Smooth muscle cell (in vitro differentiated cells): ENCODE measurements at regions not wholly inside any gene's neighbourhood (a gene's known extent, or its start where the extent isn't known, plus 50 kb on each side); places are given as distances from the start of the nearest gene placed in this dataset.

ENCODE experiments used
- DNase-seq: peaks from one replicate; lab custom pipeline; 2025; ENCODE audit not compliant: unreplicated experiment; lab: John Stamatoyannopoulos, UW
- H2AFZ ChIP-seq: fragments of 200-600 bp; sonication (generic); 2 replicates; pipeline ENCODE4 v1.6.0; 2016; ENCODE audit warnings: antibody characterized with exemption, low read depth, mild to moderate bottlenecking
- H3F3A ChIP-seq: fragments of 200-600 bp; sonication (generic); 2 replicates; pipeline ENCODE4 v1.6.0; 2017; ENCODE audit warnings: antibody characterized with exemption, low read depth
- H3K27ac ChIP-seq: fragments of 200-600 bp; sonication (generic); 2 replicates; pipeline ENCODE4 v1.5.1; 2016; ENCODE audit warnings: low read depth, mild to moderate bottlenecking
- H3K27me3 ChIP-seq: fragments of 200-600 bp; sonication (generic); 2 replicates; pipeline ENCODE4 v1.6.1; 2016; ENCODE audit warnings: low read depth, mild to moderate bottlenecking
- H3K36me3 ChIP-seq: fragments of 200-600 bp; sonication (generic); 2 replicates; pipeline ENCODE4 v1.5.1; 2016; ENCODE audit warnings: low read depth
- H3K4me1 ChIP-seq: fragments of 200-600 bp; sonication (generic); 2 replicates; pipeline ENCODE4 v1.5.1; 2016; ENCODE audit warnings: low read depth
- H3K4me2 ChIP-seq: fragments of 200-600 bp; sonication (generic); 2 replicates; pipeline ENCODE4 v1.6.0; 2016; ENCODE audit warnings: mild to moderate bottlenecking
- H3K4me3 ChIP-seq: fragments of 200-600 bp; sonication (generic); 2 replicates; pipeline ENCODE4 v1.5.1; 2016; ENCODE audit warnings: mild to moderate bottlenecking
- H3K79me2 ChIP-seq: fragments of 200-600 bp; sonication (generic); 2 replicates; pipeline ENCODE4 v1.6.0; 2016; ENCODE audit warnings: low read depth, mild to moderate bottlenecking
- H3K9ac ChIP-seq: fragments of 200-600 bp; sonication (generic); 2 replicates; pipeline ENCODE4 v1.6.0; 2016; ENCODE audit warnings: low read depth
- H3K9me3 ChIP-seq: fragments of 200-600 bp; sonication (generic); replicated peaks from 2 replicates; pipeline ENCODE4 v1.5.1; 2016; ENCODE audit warnings: low read depth
- H4K20me1 ChIP-seq: fragments of 200-600 bp; sonication (generic); 2 replicates; pipeline ENCODE4 v1.6.0; 2016; ENCODE audit warnings: low read depth
- WGBS: methylation state at CpG from one replicate; pipeline ENCODE4 v1.1.7; 2016; ENCODE audit warnings: low lambda C conversion rate; 5-methylcytosine and 5-hydroxymethylcytosine counted together
- TF ChIP-seq, protein P1 (sequence below): fragments of 200-600 bp; sonication (generic); IDR thresholded peaks from 2 replicates; pipeline ENCODE4 v1.5.1; 2017; ENCODE audit warnings: borderline replicate concordance, mild to moderate bottlenecking, antibody characterized with exemption; ENCODE audit not compliant: insufficient read depth, poor library complexity, severe bottlenecking

GRCh38 chr3:153757839-153758238 lies 363.4 kb upstream of the ARHGEF26 start:
- TF ChIP-seq, protein P1, sequence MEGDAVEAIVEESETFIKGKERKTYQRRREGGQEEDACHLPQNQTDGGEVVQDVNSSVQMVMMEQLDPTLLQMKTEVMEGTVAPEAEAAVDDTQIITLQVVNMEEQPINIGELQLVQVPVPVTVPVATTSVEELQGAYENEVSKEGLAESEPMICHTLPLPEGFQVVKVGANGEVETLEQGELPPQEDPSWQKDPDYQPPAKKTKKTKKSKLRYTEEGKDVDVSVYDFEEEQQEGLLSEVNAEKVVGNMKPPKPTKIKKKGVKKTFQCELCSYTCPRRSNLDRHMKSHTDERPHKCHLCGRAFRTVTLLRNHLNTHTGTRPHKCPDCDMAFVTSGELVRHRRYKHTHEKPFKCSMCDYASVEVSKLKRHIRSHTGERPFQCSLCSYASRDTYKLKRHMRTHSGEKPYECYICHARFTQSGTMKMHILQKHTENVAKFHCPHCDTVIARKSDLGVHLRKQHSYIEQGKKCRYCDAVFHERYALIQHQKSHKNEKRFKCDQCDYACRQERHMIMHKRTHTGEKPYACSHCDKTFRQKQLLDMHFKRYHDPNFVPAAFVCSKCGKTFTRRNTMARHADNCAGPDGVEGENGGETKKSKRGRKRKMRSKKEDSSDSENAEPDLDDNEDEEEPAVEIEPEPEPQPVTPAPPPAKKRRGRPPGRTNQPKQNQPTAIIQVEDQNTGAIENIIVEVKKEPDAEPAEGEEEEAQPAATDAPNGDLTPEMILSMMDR = no peak
- Histone ChIP-seq H3F3A (no peaks in the 10 kb centered on the region), H3K4me3 (no peak overlapping the region), H2AFZ (no peak overlapping the region), H3K27me3 (no peaks in the 10 kb centered on the region), H3K4me2 (no peak overlapping the region), H3K36me3 (no peaks in the 10 kb centered on the region), H3K27ac (no peak overlapping the region), H3K9ac (no peak overlapping the region), H4K20me1 (no peaks in the 10 kb centered on the region), H3K79me2 (no peaks in the 10 kb centered on the region), H3K9me3 (no peaks in the 10 kb centered on the region), H3K4me1 (no peaks in the 10 kb centered on the region)
- WGBS = 91% methylated on average over 3 of the region's 3 CpGs
- DNase-seq = no peak

GRCh38 chr3:153760948-153761347 lies 360.2 kb upstream of the ARHGEF26 start:
- Histone ChIP-seq H2AFZ (no peak overlapping the region), H3K4me3 (no peak overlapping the region), H3K9me3 (no peaks in the 10 kb centered on the region), H3K9ac (no peak overlapping the region), H3K4me2 (no peak overlapping the region), H3K79me2 (no peaks in the 10 kb centered on the region), H3K27ac (no peak overlapping the region), H3K4me1 (no peaks in the 10 kb centered on the region), H3K36me3 (no peaks in the 10 kb centered on the region), H3F3A (no peaks in the 10 kb centered on the region), H3K27me3 (no peaks in the 10 kb centered on the region), H4K20me1 (no peaks in the 10 kb centered on the region)
- TF ChIP-seq, protein P1 = no peak
- no peak for DNase-seq
- WGBS = 96% methylated on average over 5 of the region's 5 CpGs

DNA sequence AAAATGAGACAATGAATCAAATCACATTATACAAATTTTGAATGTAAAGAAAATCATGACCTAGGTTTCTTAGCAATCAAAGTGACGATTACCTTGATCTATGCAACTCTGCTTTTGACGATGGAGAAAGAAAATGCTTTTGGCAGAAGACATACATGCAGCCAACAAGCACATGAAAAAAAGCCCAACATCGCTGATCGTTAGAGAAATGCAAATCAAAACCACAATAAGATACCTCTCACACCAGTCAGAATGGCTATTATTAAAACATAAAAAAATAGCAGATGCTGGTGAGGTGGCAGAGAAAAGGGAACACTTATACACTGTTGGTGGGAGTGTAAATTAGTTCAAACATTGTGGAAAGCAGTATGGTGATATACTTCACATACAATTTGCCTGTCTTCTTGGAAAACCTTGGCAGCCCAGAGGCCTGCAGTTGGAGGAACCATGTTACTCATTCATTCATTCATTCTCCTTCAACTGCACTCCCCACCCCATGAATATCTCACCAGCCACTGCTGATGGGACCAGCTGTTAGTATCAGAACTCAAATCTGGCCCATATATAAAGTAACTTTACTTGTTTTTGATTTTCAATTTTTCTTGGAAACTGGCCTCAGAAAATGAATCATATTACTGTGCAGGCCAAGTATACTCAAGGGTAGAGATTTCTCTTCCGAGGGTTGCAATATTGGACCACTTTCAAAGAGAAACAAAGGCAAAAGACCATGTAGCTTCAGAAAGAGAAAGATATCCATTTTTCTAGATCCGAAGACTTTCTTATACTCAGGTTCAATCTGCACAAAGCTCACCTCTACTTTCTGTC lies 358.6 kb upstream of the ARHGEF26 start:
- H3F3A ChIP-seq = no peaks in the 10 kb centered on the region
- DNase-seq = no peak
- no peak overlapping the region for H3K9ac ChIP-seq
- no peak overlapping the region for H2AFZ ChIP-seq
- H4K20me1 ChIP-seq = no peaks in the 10 kb centered on the region
- TF ChIP-seq, protein P1 = no peak
- no peaks in the 10 kb centered on the region for H3K4me1 ChIP-seq
- no peaks in the 10 kb centered on the region for H3K36me3 ChIP-seq
- no peaks in the 10 kb centered on the region for H3K9me3 ChIP-seq
- no peak overlapping the region for H3K4me3 ChIP-seq
- no peaks in the 10 kb centered on the region for H3K79me2 ChIP-seq
- H3K27ac ChIP-seq = no peak overlapping the region
- WGBS = 95% methylated on average over 6 of the region's 6 CpGs
- no peak overlapping the region for H3K4me2 ChIP-seq
- no peaks in the 10 kb centered on the region for H3K27me3 ChIP-seq
